Testis (tissue), 2 donors: ENCODE measurements at regions not wholly inside any gene's neighbourhood (a gene's known extent, or its start where the extent isn't known, plus 50 kb on each side); places are given as distances from the start of the nearest gene placed in this dataset.

Experiments
- DNase-seq: peaks from one replicate; pipeline ENCODE4 v3.0.0-alpha.2; 2019
- H3K27ac ChIP-seq, 2 donors: fragments of 200-600 bp; sonication (generic); one replicate each; pipeline ENCODE4 v1.5.1; 2019
- H3K27me3 ChIP-seq: fragments of 200-600 bp; sonication (generic); one replicate; pipeline ENCODE4 v1.5.1; 2019
- H3K36me3 ChIP-seq: fragments of 200-600 bp; sonication (generic); one replicate; pipeline ENCODE4 v1.5.1; 2017; ENCODE audit warnings: low read depth; ENCODE audit errors: missing control alignments
- H3K4me1 ChIP-seq: fragments of 200-600 bp; sonication (generic); one replicate; pipeline ENCODE4 v1.5.1; 2019
- H3K4me3 ChIP-seq, 2 donors: fragments of 200-600 bp; sonication (generic); one replicate each; pipeline ENCODE4 v1.5.1; 2017 to 2019
- H3K9me3 ChIP-seq: fragments of 200-600 bp; sonication (generic); one replicate; pipeline ENCODE4 v1.5.1; 2017
- CTCF ChIP-seq, 3 experiments: fragments of 450-650 bp in 2 of 3; fragments of 200-600 bp in 1 of 3; sonication (generic) in 1 of 3; IDR thresholded peaks; one replicate each; pipeline ENCODE4 v1.5.1; 2016 to 2019; ENCODE audit warnings: antibody characterized with exemption in 3 of 3, mild to moderate bottlenecking in 2 of 3, moderate library complexity in 1 of 3
- POLR2A ChIP-seq: fragments of 450-650 bp; IDR thresholded peaks from one replicate; pipeline ENCODE4 v1.6.1; 2017; ENCODE audit warnings: antibody characterized with exemption, mild to moderate bottlenecking, moderate library complexity
- WGBS, 2 donors: methylation state at CpG; one replicate each; pipeline ENCODE4 v1.1.5; 2018; 5-methylcytosine and 5-hydroxymethylcytosine counted together
- intact Hi-C: fragments of 100-400 bp; cut with DNase I; formaldehyde crosslinking; loops from one replicate; pipeline ENCODE4 v1.15.1; 2023; ENCODE audit warnings: low total_unique reads

- H3K27me3 ChIP-seq: no peaks in the 10 kb centered on the region
- H3K4me3 ChIP-seq: no peak overlapping the region
- no peaks in the 10 kb centered on the region for H3K9me3 ChIP-seq
- no peak overlapping the region for H3K27ac ChIP-seq
- intact Hi-C loops: no loop called here
- TF ChIP-seq CTCF (IDR thresholded peaks at IDR 0.05) (no peak), POLR2A (no peak)
- WGBS, 2 donors: 81 to 86% methylated on average over 3 of the region's 3 CpGs
- no peak for DNase-seq
- H3K4me1 ChIP-seq: no peaks in the 10 kb centered on the region
- H3K36me3 ChIP-seq: no peaks in the 10 kb centered on the region
Observed at GRCh38 chr5:66356011-66356565, 212.0 kb downstream of the SREK1 start.

- 94 to 98% methylated on average over 3 of the region's 3 CpGs for WGBS, 2 donors
- no peaks in the 10 kb centered on the region for H3K4me1 ChIP-seq
- intact Hi-C loops: no loop called here
- no peak overlapping the region for H3K4me3 ChIP-seq
- no peak for TF ChIP-seq CTCF (IDR thresholded peaks at IDR 0.05)
- no peak for TF ChIP-seq POLR2A
- no peak overlapping the region for H3K27ac ChIP-seq
- no peaks in the 10 kb centered on the region for H3K27me3 ChIP-seq
- DNase-seq: no peak
- H3K9me3 ChIP-seq: no peaks in the 10 kb centered on the region
- no peaks in the 10 kb centered on the region for H3K36me3 ChIP-seq
Observed at GRCh38 chr5:66358741-66359140, 214.6 kb downstream of the SREK1 start.

- Histone ChIP-seq H3K27ac (no peak overlapping the region), H3K27me3 (no peaks in the 10 kb centered on the region), H3K4me1 (no peaks in the 10 kb centered on the region), H3K9me3 (no peaks in the 10 kb centered on the region), H3K4me3 (no peak overlapping the region), H3K36me3 (no peaks in the 10 kb centered on the region)
- WGBS, 2 donors: 46 to 49% methylated on average over 3 of the region's 3 CpGs
- intact Hi-C loops: no loop called here
- TF ChIP-seq POLR2A: no peak
- no peak for TF ChIP-seq CTCF (IDR thresholded peaks at IDR 0.05)
- DNase-seq: no peak
Observed at GRCh38 chr5:66361070-66361469, 217.0 kb downstream of the SREK1 start.

- Histone ChIP-seq H3K9me3 (no peaks in the 10 kb centered on the region), H3K4me3 (no peak overlapping the region), H3K4me1 (no peaks in the 10 kb centered on the region), H3K27ac (no peak overlapping the region), H3K27me3 (no peaks in the 10 kb centered on the region), H3K36me3 (no peaks in the 10 kb centered on the region)
- DNase-seq: no peak
- intact Hi-C loops: no loop called here
- WGBS, 2 donors: 70 to 78% methylated on average over 6 of the region's 6 CpGs
- TF ChIP-seq POLR2A (no peak), CTCF (IDR thresholded peaks at IDR 0.05) (no peak)
Observed at GRCh38 chr5:66362046-66362445, 217.9 kb downstream of the SREK1 start.

GRCh38 chr5:66362687-66363086, 218.6 kb downstream of the SREK1 start:
- intact Hi-C loops: no loop called here
- Histone ChIP-seq H3K27ac (no peak overlapping the region), H3K27me3 (no peaks in the 10 kb centered on the region), H3K36me3 (no peaks in the 10 kb centered on the region), H3K4me1 (no peaks in the 10 kb centered on the region), H3K4me3 (no peak overlapping the region), H3K9me3 (no peaks in the 10 kb centered on the region)
- no peak for TF ChIP-seq CTCF (IDR thresholded peaks at IDR 0.05)
- no peak for TF ChIP-seq POLR2A
- DNase-seq: no peak
- WGBS, 2 donors: 86 to 88% methylated on average over 4 of the region's 4 CpGs
